Pons (tissue), 1 donor: ENCODE measurements at regions not wholly inside any gene's neighbourhood (a gene's known extent, or its start where the extent isn't known, plus 50 kb on each side); places are given as distances from the start of the nearest gene placed in this dataset.
"Not testable (repeated sequence)": the region's sequence is repeated elsewhere in the genome, so short reads cannot be mapped to it uniquely, and the experiment has no call there.

ENCODE experiments used
- DNase-seq: peaks from one replicate; pipeline ENCODE4 v3.0.0-alpha.2; 2016; ENCODE audit warnings: low spot score

DNA sequence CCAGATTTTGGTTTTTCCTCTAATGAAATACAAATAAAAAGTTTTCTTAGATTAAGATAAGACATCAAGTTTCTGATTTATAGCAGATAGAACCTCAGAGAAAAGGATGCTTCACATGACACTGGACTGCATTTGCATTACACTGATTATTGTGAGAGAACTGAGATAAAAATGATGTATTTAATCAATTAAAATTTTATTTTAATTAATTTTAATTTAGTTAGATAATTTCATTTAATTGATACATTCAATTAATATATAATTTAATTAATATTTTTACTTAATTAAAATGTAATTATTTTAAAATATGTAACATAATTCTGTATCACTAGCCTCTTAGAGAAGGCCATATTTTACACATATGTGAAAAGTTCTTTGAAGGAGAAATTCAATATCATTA lies 759.4 kb downstream of the TTLL7 start:
- not testable (repeated sequence) for DNase-seq

DNA sequence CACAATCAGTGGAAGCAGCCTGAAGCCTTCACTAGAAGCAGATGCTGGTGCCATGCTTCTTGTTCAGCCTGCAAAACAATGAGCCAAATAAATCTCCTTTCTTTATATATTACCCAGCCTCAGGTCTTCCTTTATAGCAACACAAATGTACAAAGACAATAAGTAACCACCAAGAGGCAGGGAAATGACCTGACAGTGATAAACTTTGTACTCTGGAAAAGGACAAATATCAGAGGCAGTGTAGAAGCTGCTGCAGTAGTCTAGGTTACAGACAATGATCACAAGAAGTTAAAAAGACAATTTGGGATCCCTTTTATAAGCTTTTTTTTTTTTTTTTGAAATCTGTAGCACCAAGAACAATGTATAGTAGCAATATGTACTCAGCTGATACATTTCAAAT lies 760.3 kb downstream of the TTLL7 start:
- DNase-seq: not testable (repeated sequence)

DNA sequence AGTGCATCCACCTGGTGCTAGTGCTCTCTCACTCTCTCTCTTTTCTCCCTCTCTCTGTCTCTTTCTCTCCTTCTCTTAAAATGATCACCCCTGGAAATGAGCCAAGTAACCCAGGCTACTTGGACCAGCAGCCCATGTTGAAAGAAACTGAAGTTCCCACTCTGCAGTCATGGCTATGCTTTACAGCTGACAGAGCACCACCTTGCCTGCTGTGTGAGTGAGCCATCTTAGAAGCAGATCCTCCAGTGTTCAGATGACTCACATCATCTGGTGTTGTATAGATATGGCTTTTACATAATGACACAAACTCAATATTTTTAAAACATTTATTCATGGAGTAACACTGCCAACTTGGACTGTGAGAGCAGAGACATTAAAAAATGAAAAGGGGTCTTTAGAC lies 779.1 kb downstream of the TTLL7 start:
- not testable (repeated sequence) for DNase-seq

DNA sequence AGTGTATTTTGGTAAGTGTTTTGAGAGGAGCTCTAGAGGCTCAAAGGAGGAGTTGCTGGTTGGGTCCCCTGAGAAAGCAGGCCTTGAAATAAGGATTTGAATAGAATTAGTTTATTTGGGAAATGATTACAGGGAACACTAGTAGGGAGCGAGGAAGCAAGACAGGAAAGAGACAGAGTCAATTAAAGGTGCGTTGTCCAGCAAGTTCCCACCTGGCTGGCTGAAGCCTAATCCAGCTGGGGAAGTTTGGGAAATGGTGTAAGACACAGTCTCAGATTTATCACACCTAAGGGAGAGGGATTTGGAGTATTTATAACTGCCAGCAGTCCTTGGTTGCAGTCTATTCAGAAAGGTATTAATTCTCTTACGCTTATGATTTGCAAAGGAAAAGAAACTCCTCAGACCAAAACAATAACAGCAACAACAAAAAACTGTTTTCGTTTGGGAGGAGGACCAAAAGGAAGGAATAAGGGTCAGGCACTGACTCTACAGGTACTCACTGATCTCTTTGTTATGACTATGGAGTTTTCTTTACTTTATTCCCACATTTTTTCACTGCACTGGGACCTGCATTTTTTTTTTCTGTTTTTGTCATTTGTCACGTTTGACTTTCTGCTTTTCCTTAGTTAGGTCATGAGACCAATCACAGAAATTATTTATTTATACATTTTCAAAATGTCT lies 780.8 kb downstream of the TTLL7 start:
- not testable (repeated sequence) for DNase-seq

DNA sequence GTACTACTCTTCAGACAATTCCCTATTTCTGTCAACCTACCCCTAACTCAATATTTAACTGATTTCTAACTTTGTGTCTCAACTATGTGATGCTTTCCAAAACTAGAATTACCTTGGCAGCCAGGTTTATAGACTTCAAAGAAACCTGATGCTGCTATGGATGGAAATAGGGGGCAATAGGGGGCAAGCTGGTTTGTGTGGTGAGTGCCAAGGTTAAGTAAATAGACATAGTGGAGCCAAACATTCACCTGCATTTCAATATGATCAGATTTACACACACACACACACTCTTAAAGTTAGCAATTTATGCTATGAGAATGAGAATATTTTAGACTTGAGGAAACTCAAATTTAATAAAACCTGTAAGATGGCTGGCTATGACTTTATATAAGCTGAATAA lies 784.6 kb downstream of the TTLL7 start:
- not testable (repeated sequence) for DNase-seq

DNA sequence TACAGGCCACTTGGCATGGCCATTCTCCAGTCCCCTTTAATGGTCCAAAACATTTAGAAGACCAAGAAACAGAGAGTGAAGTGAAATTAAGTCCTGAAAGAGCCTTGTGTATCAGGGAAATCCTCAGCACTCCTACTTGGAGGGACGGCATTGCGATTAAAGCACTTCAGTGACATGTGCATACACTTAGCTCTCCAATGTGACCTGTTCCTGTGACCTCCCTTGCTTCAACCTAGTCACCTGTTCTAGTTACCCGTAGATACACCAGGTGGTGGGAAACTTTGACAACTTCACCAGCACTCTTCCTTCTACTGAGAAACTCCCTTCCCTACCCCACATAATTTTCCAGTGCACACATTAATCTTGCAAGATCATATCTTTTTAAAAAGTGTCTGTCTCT lies 785.3 kb downstream of the TTLL7 start:
- DNase-seq: not testable (repeated sequence)

DNA sequence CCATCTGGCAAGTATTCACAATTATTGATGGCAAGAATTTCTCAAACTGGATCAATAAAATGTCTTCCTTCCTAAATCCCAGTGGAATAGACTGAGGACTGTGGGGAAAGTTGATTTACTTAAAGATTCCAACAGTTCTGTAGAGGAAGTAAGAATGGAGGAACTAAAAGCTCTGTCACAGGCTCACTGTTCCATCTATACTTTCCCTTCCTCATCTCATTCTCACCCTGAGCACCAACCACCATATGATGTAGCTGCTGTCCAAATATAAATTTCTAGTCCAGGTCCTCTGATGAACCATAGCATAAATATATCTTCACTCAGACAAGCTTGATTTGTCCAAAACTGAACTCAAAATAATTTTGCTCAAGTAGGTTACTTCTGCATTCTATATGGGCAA lies 786.9 kb downstream of the TTLL7 start:
- not testable (repeated sequence) for DNase-seq

DNA sequence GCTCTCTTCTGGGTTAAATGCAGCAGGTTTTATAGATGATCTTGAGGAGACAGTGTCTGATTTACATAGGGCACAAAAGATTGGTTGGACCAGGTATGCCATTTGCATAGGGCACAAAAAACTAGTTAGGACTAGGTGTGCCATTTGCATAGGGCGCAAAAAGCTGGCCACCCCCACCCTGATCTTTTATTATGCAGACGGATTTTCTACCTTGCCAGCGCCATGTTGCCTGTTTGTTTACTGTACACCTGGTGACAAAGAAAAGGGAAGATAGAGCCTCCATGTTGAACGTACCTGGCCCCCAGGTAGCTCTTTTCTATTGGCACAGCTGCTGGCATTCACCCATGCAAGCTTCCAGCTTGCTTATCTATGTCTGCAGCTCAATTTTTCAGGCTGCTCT lies 790.4 kb downstream of the TTLL7 start:
- DNase-seq: not testable (repeated sequence)

DNA sequence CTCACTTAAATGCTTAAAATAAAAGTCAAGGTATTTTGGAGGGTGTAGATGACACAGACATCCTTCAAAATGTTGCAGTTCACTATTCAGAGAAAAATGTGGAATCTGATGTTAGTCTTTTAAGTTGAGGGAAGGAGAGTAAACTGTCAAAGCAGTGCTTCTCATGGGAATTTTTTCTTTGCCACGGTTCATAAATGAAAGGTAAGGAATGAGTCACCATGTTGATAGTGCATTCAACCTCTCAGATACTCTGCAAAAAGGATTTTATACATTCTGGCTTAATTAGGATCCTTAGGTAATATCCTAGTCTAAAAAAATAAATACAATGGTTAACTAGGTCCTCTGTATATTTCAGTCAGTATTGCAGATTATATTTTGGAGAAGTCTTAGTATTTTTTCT lies 804.3 kb downstream of the TTLL7 start:
- DNase-seq: not testable (repeated sequence)

DNA sequence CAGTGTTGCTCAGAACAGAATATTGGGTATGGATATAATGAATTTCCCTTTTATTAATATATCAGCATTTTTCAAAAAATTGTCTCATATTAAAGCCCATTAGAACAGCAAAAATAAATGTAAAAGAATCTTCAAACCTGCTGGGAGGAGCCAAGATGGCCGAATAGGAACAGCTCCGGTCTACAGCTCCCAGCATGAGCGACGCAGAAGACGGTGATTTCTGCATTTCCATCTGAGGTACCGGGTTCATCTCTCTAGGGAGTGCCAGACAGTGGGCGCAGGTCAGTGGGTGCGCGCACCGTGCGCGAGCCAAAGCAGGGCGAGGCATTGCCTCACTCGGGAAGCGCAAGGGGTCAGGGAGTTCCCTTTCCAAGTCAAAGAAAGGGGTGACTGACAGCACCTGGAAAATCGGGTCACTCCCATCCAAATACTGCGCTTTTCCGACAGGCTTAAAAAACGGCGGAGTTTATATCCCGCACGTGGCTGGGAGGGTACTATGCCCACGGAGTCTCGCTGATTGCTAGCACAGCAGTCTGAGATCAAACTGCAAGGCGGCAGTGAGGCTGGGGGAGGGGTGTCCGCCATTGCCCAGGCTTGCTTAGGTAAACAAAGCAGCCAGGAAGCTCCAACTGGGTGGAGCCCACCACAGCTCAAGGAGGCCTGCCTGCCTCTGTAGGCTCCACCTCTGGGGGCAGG lies 816.8 kb downstream of the TTLL7 start:
- DNase-seq: not testable (repeated sequence)

DNA sequence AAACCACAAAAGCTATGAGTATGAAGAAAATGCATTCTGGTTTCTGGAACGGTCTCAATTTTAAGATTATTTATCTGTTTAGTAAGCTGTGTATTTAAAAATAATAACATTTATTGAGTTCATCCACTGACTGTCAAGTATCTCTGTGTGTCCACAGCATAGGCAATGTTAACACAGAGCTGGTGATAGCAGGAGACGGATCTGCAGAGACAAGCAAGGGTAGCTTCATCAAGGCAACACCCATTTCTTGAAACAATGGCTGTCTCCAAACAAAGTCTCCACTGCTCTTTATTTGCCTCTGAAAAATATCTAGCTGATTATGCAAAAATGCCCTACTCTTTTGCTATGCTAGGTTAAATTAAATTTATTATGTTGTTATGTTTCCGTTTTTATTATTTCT lies 818.3 kb downstream of the TTLL7 start:
- not testable (repeated sequence) for DNase-seq

DNA sequence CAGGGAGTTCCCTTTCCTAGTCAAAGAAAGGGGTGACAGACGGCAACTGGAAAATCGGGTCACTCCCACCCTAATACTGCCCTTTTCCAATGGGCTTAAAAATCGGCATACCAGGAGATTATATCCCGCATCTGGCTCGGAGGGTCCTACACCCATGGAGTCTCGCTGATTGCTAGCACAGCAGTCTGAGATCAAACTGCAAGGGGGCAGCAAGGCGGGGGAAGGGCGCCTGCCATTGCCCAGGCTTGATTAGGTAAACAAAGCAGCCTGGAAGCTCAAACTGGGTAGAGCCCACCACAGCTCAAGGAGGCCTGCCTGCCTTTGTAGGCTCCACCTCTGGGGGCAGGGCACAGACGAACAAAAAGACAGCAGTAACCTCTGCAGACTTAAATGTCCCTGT lies 831.3 kb downstream of the TTLL7 start:
- DNase-seq: not testable (repeated sequence)

DNA sequence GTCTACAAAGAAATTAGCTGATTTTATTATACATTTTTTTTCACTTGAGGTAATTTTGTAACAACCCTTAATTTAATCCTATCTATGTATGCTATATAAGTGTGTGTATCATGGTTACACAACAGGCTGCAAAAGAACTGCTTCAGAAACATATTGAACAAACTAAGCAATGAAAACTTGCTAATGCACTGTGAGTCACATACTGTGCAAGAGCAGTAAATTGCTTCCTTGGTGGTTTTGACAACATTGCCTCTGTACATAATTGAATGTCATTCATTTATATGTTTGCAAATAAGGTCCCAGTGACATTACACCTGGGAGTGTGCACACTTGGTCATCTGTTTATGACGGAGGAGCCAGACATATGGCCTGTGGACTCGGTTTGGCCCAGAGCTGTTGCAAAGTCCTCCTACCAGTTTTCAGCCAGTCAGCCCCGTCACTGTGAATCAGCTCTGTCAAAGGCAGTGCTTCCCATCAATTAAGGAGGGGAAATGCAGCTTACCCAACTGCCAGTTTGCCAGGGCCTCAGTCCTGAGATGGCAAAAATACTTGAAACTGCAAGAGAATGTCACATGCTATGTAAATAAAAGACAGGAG lies 835.0 kb downstream of the TTLL7 start:
- not testable (repeated sequence) for DNase-seq

DNA sequence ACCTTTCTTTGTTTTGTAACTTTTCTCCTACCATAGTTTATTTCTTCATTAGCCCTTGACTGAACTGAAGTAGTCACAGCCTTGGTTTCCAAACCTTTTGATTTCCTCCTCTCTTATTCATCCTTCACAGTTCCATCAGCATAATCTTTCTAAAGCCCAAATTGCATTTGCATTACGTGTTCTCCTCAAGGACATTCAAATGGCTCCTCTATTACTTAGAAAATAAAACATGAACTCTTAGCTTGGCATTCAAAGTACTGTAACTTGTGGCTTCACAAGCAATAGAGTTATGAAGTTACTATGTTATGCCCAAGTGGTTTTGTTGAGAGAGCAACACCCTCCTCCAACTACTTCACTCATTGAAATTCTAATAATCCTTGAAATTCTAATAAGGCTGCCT lies 840.0 kb downstream of the TTLL7 start:
- not testable (repeated sequence) for DNase-seq

DNA sequence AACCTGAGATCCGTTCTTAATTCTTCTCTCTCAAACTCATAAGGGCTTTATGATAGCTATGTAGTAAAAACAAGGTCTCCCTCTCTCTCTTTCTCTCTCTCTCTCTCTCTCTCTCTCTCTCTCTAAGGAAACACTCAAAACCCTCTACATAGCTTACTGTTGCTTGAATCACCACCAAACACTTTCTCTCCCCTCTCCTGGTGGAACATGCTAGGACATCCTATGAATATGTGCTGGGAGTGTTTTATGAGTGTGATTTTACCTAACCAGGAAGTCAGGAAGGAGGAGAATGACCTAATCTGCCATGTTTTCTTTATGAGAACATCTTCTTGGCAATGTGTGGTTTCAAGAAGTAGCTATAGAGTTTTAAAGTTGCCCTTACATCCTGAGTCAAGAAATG lies 844.6 kb downstream of the TTLL7 start:
- DNase-seq: not testable (repeated sequence)

DNA sequence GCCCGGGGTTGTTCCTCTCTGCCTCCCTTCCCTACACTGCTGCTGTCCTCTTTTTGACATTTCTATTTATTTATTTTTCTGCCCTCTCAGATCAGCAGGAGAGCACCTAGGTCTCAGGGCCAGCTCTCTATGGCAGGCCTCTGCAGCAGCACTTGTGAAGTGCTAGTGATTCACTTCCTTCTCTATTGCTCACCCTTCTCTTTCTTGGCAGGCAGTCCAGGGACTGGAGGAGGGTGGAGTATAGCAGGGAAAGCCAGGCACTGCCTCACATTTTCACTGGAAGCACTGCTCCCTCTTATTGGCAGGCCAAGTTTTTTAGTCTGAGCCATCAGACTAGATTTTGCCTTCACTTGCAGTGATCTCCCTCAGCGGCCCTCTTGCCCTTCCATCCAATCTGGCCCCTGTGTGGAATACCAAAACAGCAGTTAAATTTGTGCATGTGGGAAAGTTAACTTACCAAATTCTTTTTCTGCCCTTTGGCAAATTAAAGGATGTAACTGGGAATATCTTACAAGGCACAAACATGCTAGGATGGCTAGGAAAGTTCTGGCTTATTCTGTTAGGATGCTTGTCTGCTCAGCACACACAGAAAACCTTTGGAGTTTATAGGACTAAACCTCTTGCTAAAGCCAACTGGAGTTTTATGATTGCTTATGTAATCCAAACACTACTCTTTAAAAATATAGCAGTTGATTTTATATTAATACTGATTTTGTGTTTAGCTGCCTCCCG lies 847.6 kb downstream of the TTLL7 start:
- peak; percentile 15 for DNase-seq

DNA sequence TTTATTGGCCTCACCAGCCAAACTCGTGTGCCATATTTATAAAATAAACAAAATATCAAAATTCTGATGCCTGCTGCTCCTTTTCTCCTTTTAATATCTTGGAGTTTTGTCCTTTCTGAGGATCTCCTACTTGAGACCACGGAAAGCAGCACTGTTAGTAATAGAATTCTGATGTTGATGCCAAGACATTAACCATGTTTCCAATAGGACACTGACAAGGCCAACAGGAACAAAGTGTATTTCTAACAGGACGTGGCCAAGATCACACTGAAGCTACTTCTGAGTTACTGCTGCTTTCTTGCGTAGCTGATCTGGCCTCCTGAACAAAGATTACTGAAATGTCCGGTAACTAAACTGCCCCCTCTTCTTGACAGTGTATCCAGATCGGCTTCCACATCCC lies 848.5 kb downstream of the TTLL7 start:
- not testable (repeated sequence) for DNase-seq

DNA sequence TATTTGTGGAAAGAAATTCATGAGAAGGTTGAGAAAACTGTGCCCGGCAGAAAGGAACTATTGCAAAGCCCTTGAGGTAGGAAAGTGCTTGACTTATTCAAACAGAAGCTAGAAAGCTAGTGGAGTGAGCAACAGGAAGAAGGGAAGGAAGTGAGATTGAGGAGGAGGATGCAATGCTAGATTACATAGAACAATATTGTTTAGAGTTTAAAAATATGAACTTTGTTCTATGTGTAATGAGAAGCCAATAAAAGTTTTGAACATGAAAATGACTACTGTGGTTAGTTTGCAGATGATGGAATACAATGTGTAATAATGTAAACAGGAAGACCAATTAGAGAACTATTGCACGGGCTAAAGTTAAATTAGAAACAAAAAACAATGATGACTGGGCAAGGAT lies 853.1 kb downstream of the TTLL7 start:
- DNase-seq: not testable (repeated sequence)

DNA sequence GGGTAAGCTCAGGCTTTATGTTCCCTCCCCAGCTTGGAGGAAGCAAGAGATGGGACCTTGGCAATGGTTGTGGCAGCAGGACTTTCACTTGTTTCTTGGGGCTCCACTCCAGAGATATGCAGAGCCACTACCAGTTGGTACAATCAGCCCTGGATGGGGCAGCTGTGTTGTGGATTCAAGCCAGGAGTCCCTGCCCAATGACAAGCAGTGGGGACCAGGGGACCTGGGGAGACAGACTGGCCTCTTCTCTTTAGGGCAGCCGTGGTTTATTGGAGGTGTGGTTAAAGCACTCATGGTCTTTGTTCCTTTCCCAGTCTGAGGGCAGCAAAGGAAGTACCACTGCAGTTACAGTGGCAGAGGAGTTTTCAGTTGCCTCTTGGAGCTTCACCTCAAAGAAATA lies 856.1 kb downstream of the TTLL7 start:
- DNase-seq: not testable (repeated sequence)

DNA sequence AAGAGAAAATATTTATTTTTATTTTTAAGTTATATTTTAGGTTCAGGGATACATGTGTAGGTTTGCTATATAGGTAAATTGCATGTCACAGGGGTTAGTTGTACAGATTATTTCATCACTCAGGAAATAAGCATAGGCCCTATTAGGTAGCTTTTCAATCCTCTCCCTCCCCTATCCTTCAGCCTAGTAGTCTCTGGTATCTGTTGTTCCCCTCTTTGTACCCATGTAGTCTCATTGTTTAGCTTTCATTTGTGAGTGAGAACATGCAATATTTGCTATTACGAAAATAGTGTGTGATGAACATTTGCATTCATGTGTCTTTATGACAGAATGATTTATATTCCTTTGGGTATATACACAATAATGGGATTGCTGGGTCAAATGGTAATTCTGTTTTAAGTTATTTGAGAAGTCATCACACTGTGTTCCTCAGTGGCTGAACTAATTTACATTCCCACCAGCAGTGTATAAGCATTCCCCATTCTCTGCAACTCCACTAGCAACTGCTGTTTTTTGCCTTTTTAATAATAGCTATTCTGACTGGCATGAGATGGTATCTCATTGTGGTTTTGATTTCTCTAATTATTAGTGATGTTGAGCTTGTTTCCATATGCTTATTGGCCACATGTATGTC lies 863.3 kb downstream of the TTLL7 start:
- DNase-seq: not testable (repeated sequence)

DNA sequence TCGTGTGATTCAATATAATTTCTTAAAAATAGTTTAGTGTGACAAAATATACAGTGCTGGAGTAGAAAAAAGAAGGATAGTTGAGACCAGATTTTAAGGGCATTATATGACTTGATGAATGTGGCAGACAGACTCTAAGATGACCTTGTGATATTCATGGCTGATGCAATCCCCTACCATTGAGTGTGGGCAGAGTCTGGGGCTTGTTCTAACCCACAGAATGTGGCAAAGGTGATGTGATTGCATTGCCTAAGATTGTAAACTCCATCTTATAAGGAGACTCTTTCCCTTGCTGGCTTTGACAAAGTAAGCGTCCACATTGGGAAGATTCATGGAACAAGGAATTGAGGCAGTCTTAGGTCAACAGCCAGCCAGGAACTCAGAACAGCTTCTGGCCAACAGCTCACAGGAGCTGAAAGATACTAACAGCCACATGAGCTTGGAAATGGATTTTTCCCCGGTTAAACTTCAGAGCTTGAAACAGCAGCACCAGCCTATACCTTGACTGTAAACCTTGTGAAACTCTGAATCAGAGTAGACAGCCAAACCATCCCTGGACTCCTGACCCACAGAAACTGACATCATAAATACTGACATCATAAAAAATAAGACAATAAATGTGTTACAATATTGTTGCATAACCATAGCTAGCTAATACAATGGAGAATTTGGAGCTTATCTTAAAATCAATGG lies 864.5 kb downstream of the TTLL7 start:
- not testable (repeated sequence) for DNase-seq

DNA sequence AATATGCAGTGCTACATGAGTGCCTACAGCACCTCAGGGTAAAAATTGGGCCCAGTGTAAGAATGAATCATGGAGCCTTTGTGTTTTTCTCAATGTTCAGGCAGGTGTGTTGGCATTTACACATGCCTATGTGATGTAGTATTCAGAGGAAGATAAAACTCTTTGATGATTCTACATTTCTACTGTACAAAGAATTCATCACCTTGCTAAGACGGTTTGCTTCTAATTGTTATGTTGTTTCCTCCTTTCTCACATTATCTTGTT lies 867.3 kb downstream of the TTLL7 start:
- DNase-seq: no peak
